ENCODE measurements at regions not wholly inside any gene's neighbourhood (a gene's known extent, or its start where the extent isn't known, plus 50 kb on each side); places are given as distances from the start of the nearest gene placed in this dataset.

DNA sequence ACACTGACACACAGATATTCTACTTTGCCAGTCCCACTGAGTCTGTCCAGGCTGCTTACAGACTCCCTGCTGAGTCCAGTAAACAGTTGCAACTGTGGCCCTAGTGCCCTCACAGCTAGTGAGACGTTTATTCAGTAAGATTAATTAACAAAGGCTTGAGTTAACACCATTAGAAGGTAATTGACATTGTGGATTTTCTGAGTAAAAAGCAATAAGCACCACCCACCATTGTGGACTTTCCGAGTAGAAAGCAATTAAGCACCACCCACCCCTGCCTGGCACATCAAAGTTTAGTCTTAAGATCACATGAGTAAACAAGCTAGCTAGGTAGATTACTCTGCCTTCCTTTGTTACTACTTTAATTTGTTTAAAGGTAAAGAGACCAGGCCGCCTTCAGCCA is 408.6 kb upstream of the IMPG1 start:
- TF ChIP-seq, protein P1, sequence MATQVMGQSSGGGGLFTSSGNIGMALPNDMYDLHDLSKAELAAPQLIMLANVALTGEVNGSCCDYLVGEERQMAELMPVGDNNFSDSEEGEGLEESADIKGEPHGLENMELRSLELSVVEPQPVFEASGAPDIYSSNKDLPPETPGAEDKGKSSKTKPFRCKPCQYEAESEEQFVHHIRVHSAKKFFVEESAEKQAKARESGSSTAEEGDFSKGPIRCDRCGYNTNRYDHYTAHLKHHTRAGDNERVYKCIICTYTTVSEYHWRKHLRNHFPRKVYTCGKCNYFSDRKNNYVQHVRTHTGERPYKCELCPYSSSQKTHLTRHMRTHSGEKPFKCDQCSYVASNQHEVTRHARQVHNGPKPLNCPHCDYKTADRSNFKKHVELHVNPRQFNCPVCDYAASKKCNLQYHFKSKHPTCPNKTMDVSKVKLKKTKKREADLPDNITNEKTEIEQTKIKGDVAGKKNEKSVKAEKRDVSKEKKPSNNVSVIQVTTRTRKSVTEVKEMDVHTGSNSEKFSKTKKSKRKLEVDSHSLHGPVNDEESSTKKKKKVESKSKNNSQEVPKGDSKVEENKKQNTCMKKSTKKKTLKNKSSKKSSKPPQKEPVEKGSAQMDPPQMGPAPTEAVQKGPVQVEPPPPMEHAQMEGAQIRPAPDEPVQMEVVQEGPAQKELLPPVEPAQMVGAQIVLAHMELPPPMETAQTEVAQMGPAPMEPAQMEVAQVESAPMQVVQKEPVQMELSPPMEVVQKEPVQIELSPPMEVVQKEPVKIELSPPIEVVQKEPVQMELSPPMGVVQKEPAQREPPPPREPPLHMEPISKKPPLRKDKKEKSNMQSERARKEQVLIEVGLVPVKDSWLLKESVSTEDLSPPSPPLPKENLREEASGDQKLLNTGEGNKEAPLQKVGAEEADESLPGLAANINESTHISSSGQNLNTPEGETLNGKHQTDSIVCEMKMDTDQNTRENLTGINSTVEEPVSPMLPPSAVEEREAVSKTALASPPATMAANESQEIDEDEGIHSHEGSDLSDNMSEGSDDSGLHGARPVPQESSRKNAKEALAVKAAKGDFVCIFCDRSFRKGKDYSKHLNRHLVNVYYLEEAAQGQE (IDR thresholded peaks at IDR 0.05; ENCODE audit: insufficient read depth in 1 of 2, low read depth in 2 of 2, low read length in 2 of 2): no peak
- TF ChIP-seq POLR2AphosphoS5 (IDR thresholded peaks at IDR 0.05; ENCODE audit: low read depth, low read length) (no peak), TAF1 (IDR thresholded peaks at IDR 0.05; ENCODE audit: borderline replicate concordance, insufficient read depth, low read length) (no peak)

Measured in PFSK-1 (cell line).